ENCODE measurements at regions not wholly inside any gene's neighbourhood (a gene's known extent, or its start where the extent isn't known, plus 50 kb on each side); places are given as distances from the start of the nearest gene placed in this dataset.
A peak's percentile ranks its signal among the peaks of the same experiment; 100 is the strongest.

- no peak for TF ChIP-seq CTCF (IDR thresholded peaks at IDR 0.05)
- H3K27ac ChIP-seq (ENCODE audit: low read depth in 1 of 2, low read length in 2 of 2), result no peak overlapping the region
- POLR2A ChIA-PET, result no interaction called here
- H3K4me3 Mint-ChIP-seq, result no peak overlapping the region
- no peaks in the 10 kb centered on the region for H3K4me1 Mint-ChIP-seq (ENCODE audit: low read depth)
- H3K4me3 ChIP-seq (ENCODE audit: low read length), result no peak overlapping the region
- H3K4me1 ChIP-seq (ENCODE audit: insufficient read depth, low read length), result no peaks in the 10 kb centered on the region
- H3K9me3 Mint-ChIP-seq, result peaks cover under 1% of the 10 kb centered on the region
- no peaks in the 10 kb centered on the region for H3K36me3 Mint-ChIP-seq (ENCODE audit: low read depth)
- H3K27me3 ChIP-seq (ENCODE audit: control insufficient read depth in 1 of 2, insufficient read depth in 2 of 2, low read length in 2 of 2), result no peaks in the 10 kb centered on the region
- ATAC-seq (ENCODE audit: poor library complexity) (no peak), DNase-seq (no peak)
- peaks cover 9% of the 10 kb centered on the region for H3K27me3 Mint-ChIP-seq
- CTCF ChIA-PET, result interaction anchor here (1.0 kb wide), 1 partner anchor 14 kb away, joined by 3 read pairs; no protein-coding TSS in a partner anchor
- intact Hi-C loops (cut with DNase I, micrococcal nuclease), result no loop called here
- no peaks in the 10 kb centered on the region for H3K9me3 ChIP-seq (ENCODE audit: control insufficient read depth in 1 of 2, insufficient read depth in 1 of 2, low read length in 2 of 2)
- no peak overlapping the region for H3K27ac Mint-ChIP-seq
- no peaks in the 10 kb centered on the region for H3K36me3 ChIP-seq (ENCODE audit: insufficient read depth, low read length)
Measured at GRCh38 chr10:8463853-8464252, 409.4 kb downstream of the GATA3 start.

- no peaks in the 10 kb centered on the region for H3K4me1 ChIP-seq (ENCODE audit: insufficient read depth, low read length)
- POLR2A ChIA-PET, result interaction anchor here (0.7 to 0.9 kb wide), 2 partner anchors 408 to 409 kb away, joined by 3 read pairs; no protein-coding TSS in a partner anchor
- H3K27me3 ChIP-seq (ENCODE audit: control insufficient read depth in 1 of 2, insufficient read depth in 2 of 2, low read length in 2 of 2), result no peaks in the 10 kb centered on the region
- intact Hi-C loops (cut with DNase I, micrococcal nuclease), result loop anchor here in 1 of 2 experiments (1.0 kb wide), 1 partner anchor 598 kb away; no protein-coding TSS in a partner anchor
- no peak overlapping the region for H3K27ac ChIP-seq (ENCODE audit: low read depth in 1 of 2, low read length in 2 of 2)
- DNase-seq, result no peak
- no peak overlapping the region for H3K4me3 Mint-ChIP-seq
- CTCF ChIA-PET, result interaction anchor here (0.6 kb wide), 1 partner anchor 52 kb away, joined by 3 read pairs; no protein-coding TSS in a partner anchor
- TF ChIP-seq CTCF (IDR thresholded peaks at IDR 0.05), result no peak
- H3K27ac Mint-ChIP-seq, result no peak overlapping the region
- no peak for ATAC-seq (ENCODE audit: poor library complexity)
- H3K4me1 Mint-ChIP-seq (ENCODE audit: low read depth), result no peaks in the 10 kb centered on the region
- H3K36me3 Mint-ChIP-seq (ENCODE audit: low read depth), result no peaks in the 10 kb centered on the region
- H3K27me3 Mint-ChIP-seq, result peaks cover 9% of the 10 kb centered on the region
- H3K9me3 Mint-ChIP-seq, result no peaks in the 10 kb centered on the region
- peaks cover 0 to 3% of the 10 kb centered on the region in 2 experiments for H3K9me3 ChIP-seq (ENCODE audit: control insufficient read depth in 1 of 2, insufficient read depth in 1 of 2, low read length in 2 of 2)
- no peaks in the 10 kb centered on the region for H3K36me3 ChIP-seq (ENCODE audit: insufficient read depth, low read length)
- no peak overlapping the region for H3K4me3 ChIP-seq (ENCODE audit: low read length)
Measured at GRCh38 chr10:8468477-8468876, 414.0 kb downstream of the GATA3 start.

GRCh38 chr10:8473205-8473604, 418.7 kb downstream of the GATA3 start:
- CTCF ChIA-PET, result interaction anchor here (0.6 to 1.2 kb wide), 4 partner anchors 71 to 423 kb away, joined by 3 to 4 read pairs (median 3); no protein-coding TSS in a partner anchor
- H3K4me3 Mint-ChIP-seq, result no peak overlapping the region
- ATAC-seq (ENCODE audit: poor library complexity), result peak; percentile 83
- DNase-seq, result peak in 5 of 14 experiments; percentile 17 to 78 (median 68)
- intact Hi-C loops (cut with DNase I, micrococcal nuclease), result loop anchor here (1.0 to 10.0 kb wide), 7 partner anchors 141 to 742 kb away; partner anchors contain the start of gene GATA3 (in 1 of the 2)
- H3K27ac ChIP-seq (ENCODE audit: low read depth in 1 of 2, low read length in 2 of 2), result no peak overlapping the region
- H3K36me3 Mint-ChIP-seq (ENCODE audit: low read depth), result no peaks in the 10 kb centered on the region
- no peak overlapping the region for H3K27ac Mint-ChIP-seq
- H3K4me1 ChIP-seq (ENCODE audit: insufficient read depth, low read length), result no peaks in the 10 kb centered on the region
- peaks cover 6% of the 10 kb centered on the region for H3K9me3 Mint-ChIP-seq
- POLR2A ChIA-PET, result interaction anchor here (0.9 kb wide), 1 partner anchor 141 kb away, joined by 3 read pairs; no protein-coding TSS in a partner anchor
- H3K4me3 ChIP-seq (ENCODE audit: low read length), result no peak overlapping the region
- no peaks in the 10 kb centered on the region for H3K4me1 Mint-ChIP-seq (ENCODE audit: low read depth)
- peaks cover 3 to 9% of the 10 kb centered on the region in 2 experiments for H3K9me3 ChIP-seq (ENCODE audit: control insufficient read depth in 1 of 2, insufficient read depth in 1 of 2, low read length in 2 of 2)
- peak; percentile 43 for TF ChIP-seq CTCF (IDR thresholded peaks at IDR 0.05)
- peaks cover 28% of the 10 kb centered on the region for H3K27me3 Mint-ChIP-seq
- no peaks in the 10 kb centered on the region for H3K36me3 ChIP-seq (ENCODE audit: insufficient read depth, low read length)
- no peaks in the 10 kb centered on the region for H3K27me3 ChIP-seq (ENCODE audit: control insufficient read depth in 1 of 2, insufficient read depth in 2 of 2, low read length in 2 of 2)

All from CD4-positive, alpha-beta T cell (primary cell).